H9 (cell line): ENCODE measurements at regions not wholly inside any gene's neighbourhood (a gene's known extent, or its start where the extent isn't known, plus 50 kb on each side); places are given as distances from the start of the nearest gene placed in this dataset.

Source experiments
- DNase-seq: peaks from one replicate; pipeline ENCODE4 v3.0.0-alpha.2; 2017
- H2AFZ ChIP-seq: one replicate; pipeline ENCODE4 v1.6.1; 2013; ENCODE audit warnings: mild to moderate bottlenecking, low read length, control low read depth, moderate library complexity
- H2AK5ac ChIP-seq: 2 replicates; pipeline ENCODE4 v1.6.1; 2013; ENCODE audit warnings: low read length, control low read depth, mixed read lengths; ENCODE audit not compliant: insufficient read length
- H2BK120ac ChIP-seq: one replicate; pipeline ENCODE4 v1.6.1; 2013; ENCODE audit warnings: low read depth, mild to moderate bottlenecking, low read length, control low read depth, inconsistent platforms; ENCODE audit not compliant: poor library complexity, severe bottlenecking
- H2BK12ac ChIP-seq: 2 replicates; pipeline ENCODE4 v1.6.1; 2013; ENCODE audit warnings: low read length, control low read depth, mixed read lengths, low read depth; ENCODE audit not compliant: insufficient read length
- H2BK15ac ChIP-seq: 2 replicates; pipeline ENCODE4 v1.6.1; 2013; ENCODE audit warnings: low read depth, low read length, control low read depth
- H2BK20ac ChIP-seq: one replicate; pipeline ENCODE4 v1.6.1; 2013; ENCODE audit warnings: low read depth, mild to moderate bottlenecking, low read length, control low read depth, inconsistent platforms; ENCODE audit not compliant: poor library complexity, severe bottlenecking
- H2BK5ac ChIP-seq: 2 replicates; pipeline ENCODE4 v1.6.1; 2013; ENCODE audit warnings: low read length, control low read depth, mixed read lengths; ENCODE audit not compliant: insufficient read length
- H3K14ac ChIP-seq: 2 replicates; pipeline ENCODE4 v1.6.1; 2013; ENCODE audit warnings: low read length, control low read depth; ENCODE audit not compliant: insufficient read depth
- H3K18ac ChIP-seq: 2 replicates; pipeline ENCODE4 v1.6.1; 2013; ENCODE audit warnings: low read depth, mild to moderate bottlenecking, mixed read lengths, low read length, control low read depth; ENCODE audit not compliant: insufficient read length
- H3K23ac ChIP-seq: 2 replicates; pipeline ENCODE4 v1.6.1; 2013; ENCODE audit warnings: low read length, control low read depth, mixed read lengths, low read depth; ENCODE audit not compliant: insufficient read length
- H3K23me2 ChIP-seq: 2 replicates; pipeline ENCODE4 v1.6.1; 2013; ENCODE audit warnings: low read depth, mild to moderate bottlenecking, mixed read lengths, low read length, control low read depth; ENCODE audit not compliant: insufficient read length, poor library complexity, severe bottlenecking
- H3K27ac ChIP-seq: 2 replicates; pipeline ENCODE4 v1.5.1; 2013; ENCODE audit warnings: low read length, control low read depth, mixed read lengths, low read depth; ENCODE audit not compliant: insufficient read length
- H3K27me3 ChIP-seq: 2 replicates; pipeline ENCODE4 v1.6.1; 2013; ENCODE audit warnings: low read length, control low read depth, inconsistent platforms; ENCODE audit not compliant: insufficient read depth
- H3K4ac ChIP-seq: 2 replicates; pipeline ENCODE4 v1.6.1; 2013; ENCODE audit warnings: low read depth, mild to moderate bottlenecking, control low read depth, inconsistent platforms, low read length, moderate library complexity
- H3K4me1 ChIP-seq: 2 replicates; pipeline ENCODE4 v1.6.1; 2013; ENCODE audit warnings: low read length, control low read depth, inconsistent platforms; ENCODE audit not compliant: insufficient read depth
- H3K4me2 ChIP-seq: 2 replicates; pipeline ENCODE4 v1.6.1; 2013; ENCODE audit warnings: low read length, control low read depth, mixed read lengths; ENCODE audit not compliant: insufficient read length, insufficient read depth
- H3K56ac ChIP-seq: 2 replicates; pipeline ENCODE4 v1.6.1; 2013; ENCODE audit warnings: low read depth, mild to moderate bottlenecking, mixed read lengths, low read length, control low read depth; ENCODE audit not compliant: insufficient read length
- H3K79me1 ChIP-seq: 2 replicates; pipeline ENCODE4 v1.6.1; 2013; ENCODE audit warnings: low read depth, mild to moderate bottlenecking, moderate library complexity, low read length, control low read depth, inconsistent platforms; ENCODE audit not compliant: insufficient read depth, poor library complexity, severe bottlenecking
- H3K79me2 ChIP-seq: 2 replicates; pipeline ENCODE4 v1.6.1; 2013; ENCODE audit warnings: low read length, control low read depth, inconsistent platforms; ENCODE audit not compliant: insufficient read depth
- H3K9ac ChIP-seq: 2 replicates; pipeline ENCODE4 v1.6.1; 2013; ENCODE audit warnings: low read length, control low read depth, mixed read lengths; ENCODE audit not compliant: insufficient read length; ENCODE audit errors: extremely low read depth
- H3K9me3 ChIP-seq: one replicate; pipeline ENCODE4 v1.6.1; 2013; ENCODE audit warnings: low read depth, low read length, inconsistent platforms; ENCODE audit not compliant: control insufficient read depth
- H3T11ph ChIP-seq: one replicate; pipeline ENCODE4 v1.6.1; 2013; ENCODE audit warnings: mild to moderate bottlenecking, low read length, control low read depth, inconsistent platforms
- H4K20me1 ChIP-seq: one replicate; pipeline ENCODE4 v1.6.1; 2013; ENCODE audit not compliant: control insufficient read depth, insufficient read length, insufficient read depth
- H4K5ac ChIP-seq: 2 replicates; pipeline ENCODE4 v1.6.1; 2013; ENCODE audit warnings: low read depth, mild to moderate bottlenecking, mixed read lengths, low read length, control low read depth; ENCODE audit not compliant: insufficient read length
- H4K8ac ChIP-seq: replicated peaks from 2 replicates; pipeline ENCODE4 v1.6.1; 2013; ENCODE audit warnings: low read length, control low read depth, mixed read lengths, low read depth; ENCODE audit not compliant: insufficient read length
- H4K91ac ChIP-seq: 2 replicates; pipeline ENCODE4 v1.6.1; 2013; ENCODE audit warnings: low read depth, mild to moderate bottlenecking, moderate library complexity, mixed read lengths, low read length, control low read depth; ENCODE audit not compliant: insufficient read length
- H3K27ac Mint-ChIP-seq, 3 experiments: 2 replicates in 2 of 3; 3 replicates in 1 of 3; pipeline ENCODE4 v1.8.0; 2020 to 2021; ENCODE audit warnings: mixed read lengths in 3 of 3, mild to moderate bottlenecking in 1 of 3, moderate library complexity in 1 of 3
- H3K27me3 Mint-ChIP-seq: 2 replicates; pipeline ENCODE4 v1.8.0; 2021; ENCODE audit warnings: low read depth, mild to moderate bottlenecking, moderate library complexity, mixed read lengths
- H3K36me3 Mint-ChIP-seq, 3 experiments: 2 replicates in 2 of 3; 3 replicates in 1 of 3; pipeline ENCODE4 v1.8.0; 2020 to 2021; ENCODE audit warnings: low read depth in 3 of 3, mixed read lengths in 3 of 3; ENCODE audit not compliant: insufficient read depth in 1 of 3
- H3K4me1 Mint-ChIP-seq, 2 experiments: 2 replicates each; pipeline ENCODE4 v1.8.0; 2020; ENCODE audit warnings: mixed read lengths in 2 of 2
- H3K4me3 Mint-ChIP-seq, 2 experiments: 2 replicates in 1 of 2; 3 replicates in 1 of 2; pipeline ENCODE4 v1.8.0; 2020 to 2021; ENCODE audit warnings: mild to moderate bottlenecking in 2 of 2, mixed read lengths in 2 of 2, moderate library complexity in 1 of 2
- H3K9me3 Mint-ChIP-seq, 2 experiments: 2 replicates in 1 of 2; 3 replicates in 1 of 2; pipeline ENCODE4 v1.8.0; 2020; ENCODE audit warnings: mild to moderate bottlenecking in 2 of 2, mixed read lengths in 2 of 2, moderate library complexity in 1 of 2
- CTCF ChIP-seq: fragments of 200-600 bp; sonication (generic); conservative IDR thresholded peaks from 3 replicates; pipeline ENCODE4 v1.8.0; 2021; ENCODE audit warnings: antibody characterized with exemption, mild to moderate bottlenecking
- WGBS: extraction: QIAGEN DNeasy Blood & Tissue Kit; methylation state at CpG from one replicate; pipeline ENCODE4 v1.1.7; 2013; ENCODE audit warnings: missing lambda C conversion rate, low lambda C conversion rate, mixed read lengths; ENCODE audit not compliant: insufficient read length; ENCODE audit errors: extremely low coverage; 5-methylcytosine and 5-hydroxymethylcytosine counted together

- no peak overlapping the region for H3K14ac ChIP-seq
- H3K27ac Mint-ChIP-seq: no peak overlapping the region
- H3K79me2 ChIP-seq: no peaks in the 10 kb centered on the region
- H2BK12ac ChIP-seq: no peak overlapping the region
- no peak overlapping the region for H2BK20ac ChIP-seq
- H2BK5ac ChIP-seq: no peak overlapping the region
- H2AK5ac ChIP-seq: no peak overlapping the region
- H2BK15ac ChIP-seq: no peak overlapping the region
- H3K23me2 ChIP-seq: no peaks in the 10 kb centered on the region
- H3K4me1 ChIP-seq: no peaks in the 10 kb centered on the region
- no peak overlapping the region for H2BK120ac ChIP-seq
- H4K91ac ChIP-seq: no peak overlapping the region
- peaks cover 0 to 24% (median 9%) of the 10 kb centered on the region in 3 experiments; a peak in 5 of 7 replicates for H3K36me3 Mint-ChIP-seq
- no peak overlapping the region for H3K9ac ChIP-seq
- no peak overlapping the region for H3K4me2 ChIP-seq
- H3K23ac ChIP-seq: no peak overlapping the region
- H2AFZ ChIP-seq: no peak overlapping the region
- H3K4me1 Mint-ChIP-seq: no peaks in the 10 kb centered on the region
- no peak overlapping the region for H4K5ac ChIP-seq
- H3K4ac ChIP-seq: no peak overlapping the region
- H3K18ac ChIP-seq: no peak overlapping the region
- H3K27me3 ChIP-seq: no peaks in the 10 kb centered on the region
- H4K20me1 ChIP-seq: no peaks in the 10 kb centered on the region
- no peak overlapping the region for H3T11ph ChIP-seq
- H3K9me3 Mint-ChIP-seq: peaks cover 21 to 23% of the 10 kb centered on the region in 2 experiments
- no peak overlapping the region for H3K56ac ChIP-seq
- no peak for DNase-seq
- H3K4me3 Mint-ChIP-seq: no peak overlapping the region
- no CpG with 5 or more reads among the region's 3 CpGs for WGBS
- H3K27me3 Mint-ChIP-seq: no peaks in the 10 kb centered on the region; the same call in 1 of the 2 replicates
- no peaks in the 10 kb centered on the region for H3K79me1 ChIP-seq
- H3K9me3 ChIP-seq: peaks cover 7% of the 10 kb centered on the region
- no peak overlapping the region for H4K8ac ChIP-seq
- no peak for TF ChIP-seq CTCF
- H3K27ac ChIP-seq: no peak overlapping the region
These were observed 311.8 kb upstream of the DPYD start for GRCh38 chr1:98232678-98233077.
